ENCODE measurements at regions not wholly inside any gene's neighbourhood (a gene's known extent, or its start where the extent isn't known, plus 50 kb on each side); places are given as distances from the start of the nearest gene placed in this dataset.

DNA sequence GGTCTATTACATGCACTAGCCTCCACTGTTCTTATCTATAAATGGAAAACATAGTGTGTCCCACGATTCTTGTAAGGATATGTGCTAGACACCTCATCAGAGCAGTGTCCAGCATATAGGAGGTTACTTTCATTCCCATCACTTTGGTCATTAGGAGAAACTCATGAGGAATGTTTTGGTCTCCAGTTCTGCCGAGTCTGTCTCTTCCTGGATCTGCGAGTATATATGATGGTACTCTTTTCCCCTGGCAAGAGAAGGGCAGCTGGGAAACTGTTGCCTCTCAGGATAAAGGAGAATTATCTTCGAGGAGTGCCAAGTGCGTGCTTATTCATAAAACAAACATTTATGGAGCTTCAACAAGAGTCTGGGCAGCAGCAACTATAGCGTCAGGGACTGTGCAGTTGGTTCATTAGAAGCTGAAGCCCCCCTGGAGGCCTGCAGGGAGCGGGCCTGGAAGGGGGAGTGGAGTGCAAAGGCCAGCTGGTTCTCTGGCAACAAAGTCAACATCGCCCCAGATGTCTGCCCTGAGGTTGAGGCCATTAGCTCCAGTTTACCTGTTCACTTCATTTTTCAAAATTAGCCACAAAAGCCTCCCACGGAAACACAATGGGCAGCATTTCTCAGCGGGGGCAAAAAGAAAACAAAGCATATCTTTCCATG, 811.9 kb downstream of the MAFB start:
- Histone ChIP-seq H3K79me2 (ENCODE audit: control insufficient read depth, insufficient read depth, low read length, unreplicated experiment) (no peaks in the 10 kb centered on the region), H3K4me3 (ENCODE audit: low read depth, low read length) (no peak overlapping the region), H3K4me1 (ENCODE audit: control insufficient read depth, insufficient read depth, low read length, unreplicated experiment) (no peaks in the 10 kb centered on the region), H3K36me3 (ENCODE audit: insufficient read depth, low read length) (no peaks in the 10 kb centered on the region), H3K27ac (ENCODE audit: low read depth, low read length) (no peak overlapping the region), H3K27me3 (ENCODE audit: insufficient read depth, low read length) (peaks cover 7% of the 10 kb centered on the region; the same call in 1 of the 2 replicates), H2AFZ (ENCODE audit: low read length, unreplicated experiment) (no peak overlapping the region)

DNA sequence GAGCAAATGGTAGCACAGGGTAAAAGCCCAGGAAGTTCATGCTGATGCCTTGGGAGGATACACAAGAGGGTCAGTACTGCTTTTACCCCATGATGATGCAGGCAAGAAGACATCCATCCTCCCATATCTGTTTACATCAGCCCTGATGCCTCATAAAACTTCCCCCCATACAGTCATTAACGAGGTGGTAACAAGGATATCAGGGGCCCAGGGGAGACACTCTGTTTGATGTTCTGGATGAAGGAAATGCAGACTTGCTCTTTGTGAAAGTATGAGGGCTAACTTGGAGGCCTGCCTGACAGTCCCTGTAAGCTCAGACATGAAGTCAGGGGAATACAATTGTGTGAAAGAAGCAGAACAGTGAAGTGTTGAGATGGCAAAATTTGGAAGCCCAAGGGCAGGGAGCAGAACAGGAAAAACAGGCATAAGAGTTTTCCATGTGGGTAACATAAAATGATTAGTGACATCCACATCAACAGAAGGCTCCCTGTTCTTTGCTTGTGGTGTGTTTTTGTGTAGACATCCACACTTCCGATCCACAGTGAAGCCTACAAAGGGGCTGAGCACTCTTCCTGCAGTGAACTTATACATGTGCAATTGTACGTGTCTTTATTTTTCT, 813.4 kb downstream of the MAFB start:
- H3K36me3 ChIP-seq (ENCODE audit: insufficient read depth, low read length) = no peaks in the 10 kb centered on the region
- H3K4me1 ChIP-seq (ENCODE audit: control insufficient read depth, insufficient read depth, low read length, unreplicated experiment) = no peaks in the 10 kb centered on the region
- H2AFZ ChIP-seq (ENCODE audit: low read length, unreplicated experiment) = no peak overlapping the region
- H3K4me3 ChIP-seq (ENCODE audit: low read depth, low read length) = no peak overlapping the region
- no peaks in the 10 kb centered on the region for H3K79me2 ChIP-seq (ENCODE audit: control insufficient read depth, insufficient read depth, low read length, unreplicated experiment)
- H3K27ac ChIP-seq (ENCODE audit: low read depth, low read length) = no peak overlapping the region
- peaks cover 7% of the 10 kb centered on the region; the same call in 1 of the 2 replicates for H3K27me3 ChIP-seq (ENCODE audit: insufficient read depth, low read length)

DNA sequence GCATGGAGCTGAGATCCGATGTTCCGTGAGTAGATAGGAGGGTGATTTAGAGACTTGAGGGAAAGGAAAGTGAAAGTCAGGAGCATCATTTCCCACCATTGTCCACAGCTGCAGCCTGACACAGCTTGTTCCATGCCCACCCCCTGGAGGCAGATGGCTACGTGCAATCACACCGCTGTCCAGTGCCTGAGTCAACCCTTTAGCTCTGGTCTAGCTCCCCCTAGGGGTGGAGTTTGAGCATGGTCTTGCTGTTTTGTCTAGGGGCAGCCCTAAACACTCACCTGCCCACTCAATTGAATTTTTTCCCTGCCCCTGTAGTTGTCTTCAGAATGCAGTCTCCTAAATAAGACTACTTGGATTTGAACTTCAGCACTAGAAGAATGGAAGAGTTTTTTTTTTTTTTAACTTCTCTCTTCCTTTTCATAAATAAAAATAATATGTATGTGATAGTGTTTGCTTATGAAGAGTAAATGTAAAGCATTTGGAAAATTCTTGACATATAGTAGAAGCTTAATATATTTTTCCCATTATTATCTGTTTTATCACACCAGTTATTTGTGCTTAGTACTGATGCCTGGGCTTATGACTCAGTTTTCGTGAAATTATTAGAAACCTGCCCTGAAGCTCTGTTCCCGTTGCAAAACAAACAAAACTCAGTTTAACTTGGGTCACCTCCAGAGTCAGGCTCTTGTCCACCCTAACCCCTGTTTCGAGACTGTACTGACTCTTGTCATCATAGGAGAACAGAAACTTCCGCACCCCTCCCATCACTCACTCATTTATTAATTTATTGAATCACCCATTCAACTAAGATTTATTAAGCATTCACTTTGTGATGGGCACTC, 814.8 kb downstream of the MAFB start:
- no peaks in the 10 kb centered on the region for H3K79me2 ChIP-seq (ENCODE audit: control insufficient read depth, insufficient read depth, low read length, unreplicated experiment)
- no peaks in the 10 kb centered on the region for H3K36me3 ChIP-seq (ENCODE audit: insufficient read depth, low read length)
- peaks cover 7% of the 10 kb centered on the region; the same call in 1 of the 2 replicates for H3K27me3 ChIP-seq (ENCODE audit: insufficient read depth, low read length)
- no peak overlapping the region for H3K27ac ChIP-seq (ENCODE audit: low read depth, low read length)
- no peak overlapping the region for H3K4me3 ChIP-seq (ENCODE audit: low read depth, low read length)
- no peaks in the 10 kb centered on the region for H3K4me1 ChIP-seq (ENCODE audit: control insufficient read depth, insufficient read depth, low read length, unreplicated experiment)
- H2AFZ ChIP-seq (ENCODE audit: low read length, unreplicated experiment) = peak overlapping the region; percentile 44

DNA sequence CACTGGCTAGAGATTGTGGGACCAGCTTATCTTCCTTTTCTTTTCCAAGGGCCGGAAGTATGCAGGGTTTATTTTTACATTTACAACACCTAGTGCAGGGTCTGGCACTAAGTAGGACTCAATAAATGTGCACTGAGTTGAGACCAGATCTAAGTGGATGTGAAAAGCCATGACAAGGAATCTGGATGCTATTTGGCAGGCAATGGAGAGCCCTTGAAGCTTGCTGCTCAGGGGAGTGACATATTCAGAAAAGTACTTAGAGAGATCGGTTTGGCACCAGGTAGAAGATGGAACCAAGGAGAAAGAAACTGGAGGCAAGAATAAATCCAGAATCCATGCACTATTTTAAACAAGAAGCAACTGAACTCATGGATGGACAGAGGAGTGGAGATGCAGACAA, 815.8 kb downstream of the MAFB start:
- H3K4me3 ChIP-seq (ENCODE audit: low read depth, low read length) = no peak overlapping the region
- no peaks in the 10 kb centered on the region for H3K36me3 ChIP-seq (ENCODE audit: insufficient read depth, low read length)
- H2AFZ ChIP-seq (ENCODE audit: low read length, unreplicated experiment) = peak overlapping the region; percentile 44
- H3K79me2 ChIP-seq (ENCODE audit: control insufficient read depth, insufficient read depth, low read length, unreplicated experiment) = no peaks in the 10 kb centered on the region
- H3K27me3 ChIP-seq (ENCODE audit: insufficient read depth, low read length) = peaks cover 7% of the 10 kb centered on the region; the same call in 1 of the 2 replicates
- no peaks in the 10 kb centered on the region for H3K4me1 ChIP-seq (ENCODE audit: control insufficient read depth, insufficient read depth, low read length, unreplicated experiment)
- H3K27ac ChIP-seq (ENCODE audit: low read depth, low read length) = no peak overlapping the region

DNA sequence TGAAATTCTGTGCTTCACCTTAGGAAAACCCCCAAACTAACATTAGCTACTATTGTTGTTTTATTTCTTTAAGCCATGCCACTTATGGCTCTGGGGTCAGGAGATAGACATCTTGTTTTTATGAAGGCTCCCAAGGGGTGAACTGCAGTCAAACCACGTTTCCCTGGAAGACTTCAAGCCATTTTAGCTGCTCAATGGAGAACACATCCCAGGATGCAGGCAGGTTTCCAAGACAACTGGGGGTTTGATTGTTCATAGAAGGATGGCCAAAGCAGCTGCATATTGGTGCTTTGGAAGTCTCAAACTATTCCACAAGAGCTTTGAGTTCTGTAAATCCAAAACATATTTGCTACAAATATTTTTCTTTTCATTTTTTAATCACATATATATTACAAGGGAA, 818.0 kb downstream of the MAFB start:
- Histone ChIP-seq H3K27me3 (ENCODE audit: insufficient read depth, low read length) (0 out of 2 replicates have a peak, but pooled peaks cover 4% of the 10 kb centered on the region), H3K79me2 (ENCODE audit: control insufficient read depth, insufficient read depth, low read length, unreplicated experiment) (no peaks in the 10 kb centered on the region), H3K4me1 (ENCODE audit: control insufficient read depth, insufficient read depth, low read length, unreplicated experiment) (no peaks in the 10 kb centered on the region), H3K36me3 (ENCODE audit: insufficient read depth, low read length) (no peaks in the 10 kb centered on the region), H3K27ac (ENCODE audit: low read depth, low read length) (no peak overlapping the region), H3K4me3 (ENCODE audit: low read depth, low read length) (no peak overlapping the region), H2AFZ (ENCODE audit: low read length, unreplicated experiment) (no peak overlapping the region)

DNA sequence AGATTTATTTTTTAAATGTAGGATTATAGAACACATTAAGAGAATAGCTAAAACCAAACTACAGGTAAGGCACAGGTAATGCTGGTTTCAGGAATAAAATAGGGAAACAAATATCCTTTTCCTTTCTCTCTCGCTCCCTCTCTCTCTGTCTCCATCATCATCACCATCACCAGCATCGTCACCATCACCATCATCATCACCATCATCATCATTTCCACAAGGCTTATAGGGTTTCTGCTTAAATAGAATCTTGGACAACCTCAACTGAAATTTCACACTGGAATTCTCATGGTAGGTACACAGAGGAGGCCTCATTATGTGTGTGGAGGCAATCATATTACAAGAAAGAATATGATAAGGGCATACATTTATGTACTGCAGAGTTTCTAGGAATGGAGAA, 823.6 kb downstream of the MAFB start:
- H3K36me3 ChIP-seq (ENCODE audit: insufficient read depth, low read length) = no peaks in the 10 kb centered on the region

DNA sequence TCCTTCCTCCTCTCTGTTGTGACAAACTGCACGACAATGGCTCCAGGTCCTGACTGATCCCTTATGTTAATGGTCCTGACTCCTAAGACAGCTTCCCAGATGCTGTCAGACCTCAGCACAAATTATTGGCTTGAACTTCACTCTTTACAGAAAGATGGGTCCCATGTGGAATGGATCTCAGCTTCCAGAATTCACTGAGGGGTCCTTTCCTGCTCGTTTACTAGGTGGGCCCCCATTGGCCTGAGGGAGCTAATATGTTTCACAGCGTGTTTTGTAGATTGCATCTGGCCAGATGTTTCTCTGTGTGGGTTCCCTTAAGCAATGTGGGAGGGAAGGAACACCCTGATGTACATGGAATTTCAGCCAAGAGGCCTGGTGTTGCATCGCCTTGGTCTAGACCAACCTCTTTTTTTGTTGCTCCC, 826.6 kb downstream of the MAFB start:
- H3K4me1 ChIP-seq (ENCODE audit: control insufficient read depth, insufficient read depth, low read length, unreplicated experiment) = no peaks in the 10 kb centered on the region
- H3K27me3 ChIP-seq (ENCODE audit: insufficient read depth, low read length) = no peaks in the 10 kb centered on the region
- no peak overlapping the region for H2AFZ ChIP-seq (ENCODE audit: low read length, unreplicated experiment)
- H3K36me3 ChIP-seq (ENCODE audit: insufficient read depth, low read length) = no peaks in the 10 kb centered on the region
- H3K4me3 ChIP-seq (ENCODE audit: low read depth, low read length) = no peak overlapping the region
- H3K27ac ChIP-seq (ENCODE audit: low read depth, low read length) = no peak overlapping the region
- H3K79me2 ChIP-seq (ENCODE audit: control insufficient read depth, insufficient read depth, low read length, unreplicated experiment) = no peaks in the 10 kb centered on the region

More for the DNA sequence above, 823.6 kb downstream of the MAFB start:
- Histone ChIP-seq H2AFZ (ENCODE audit: low read length, unreplicated experiment) (no peak overlapping the region), H3K27me3 (ENCODE audit: insufficient read depth, low read length) (no peaks in the 10 kb centered on the region), H3K27ac (ENCODE audit: low read depth, low read length) (no peak overlapping the region), H3K4me1 (ENCODE audit: control insufficient read depth, insufficient read depth, low read length, unreplicated experiment) (no peaks in the 10 kb centered on the region), H3K79me2 (ENCODE audit: control insufficient read depth, insufficient read depth, low read length, unreplicated experiment) (no peaks in the 10 kb centered on the region), H3K4me3 (ENCODE audit: low read depth, low read length) (no peak overlapping the region)

DNA sequence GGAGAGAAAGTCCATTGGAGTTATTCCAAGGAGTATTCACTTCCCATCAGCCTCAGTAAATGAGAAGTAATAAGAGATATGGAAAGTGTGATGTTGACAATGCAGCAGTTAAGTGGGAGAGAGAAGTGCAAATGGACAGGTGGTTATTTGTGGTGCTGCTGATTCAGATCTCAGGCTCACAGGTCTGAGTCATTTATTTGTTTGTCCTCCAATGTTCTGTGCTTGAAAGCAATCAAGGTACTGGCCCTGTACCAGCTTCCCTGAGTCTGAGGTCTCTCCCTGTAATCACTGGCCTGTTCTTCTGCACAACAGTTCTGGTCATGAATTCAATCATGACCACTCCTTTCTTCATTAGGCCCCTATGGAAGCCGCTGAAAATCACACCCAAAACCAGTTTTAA, 827.7 kb downstream of the MAFB start:
- no peak overlapping the region for H3K27ac ChIP-seq (ENCODE audit: low read depth, low read length)
- H3K36me3 ChIP-seq (ENCODE audit: insufficient read depth, low read length) = no peaks in the 10 kb centered on the region
- no peaks in the 10 kb centered on the region for H3K79me2 ChIP-seq (ENCODE audit: control insufficient read depth, insufficient read depth, low read length, unreplicated experiment)
- H3K4me3 ChIP-seq (ENCODE audit: low read depth, low read length) = no peak overlapping the region
- peaks cover 3% of the 10 kb centered on the region for H3K4me1 ChIP-seq (ENCODE audit: control insufficient read depth, insufficient read depth, low read length, unreplicated experiment)
- no peaks in the 10 kb centered on the region for H3K27me3 ChIP-seq (ENCODE audit: insufficient read depth, low read length)
- no peak overlapping the region for H2AFZ ChIP-seq (ENCODE audit: low read length, unreplicated experiment)

DNA sequence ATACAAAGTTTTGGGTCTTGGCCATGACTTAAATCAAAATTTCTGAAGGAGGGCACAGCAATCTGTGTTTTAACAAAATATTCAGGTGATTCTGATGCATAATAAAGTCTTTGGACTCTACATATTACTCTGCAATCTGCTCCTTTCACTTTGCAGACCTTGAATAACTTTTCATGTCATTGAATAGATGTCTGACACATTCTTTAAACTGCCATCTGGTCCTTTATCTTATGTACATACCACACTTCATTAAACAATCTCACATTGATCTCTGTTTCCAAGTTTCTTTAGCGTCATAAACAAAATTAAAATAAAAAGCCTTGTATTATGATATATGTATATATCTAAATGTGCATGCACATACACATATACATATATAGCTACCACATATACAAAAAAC, 831.2 kb downstream of the MAFB start:
- Histone ChIP-seq H3K79me2 (ENCODE audit: control insufficient read depth, insufficient read depth, low read length, unreplicated experiment) (no peaks in the 10 kb centered on the region), H3K4me3 (ENCODE audit: low read depth, low read length) (no peak overlapping the region), H3K27me3 (ENCODE audit: insufficient read depth, low read length) (no peaks in the 10 kb centered on the region), H3K4me1 (ENCODE audit: control insufficient read depth, insufficient read depth, low read length, unreplicated experiment) (peaks cover 31% of the 10 kb centered on the region), H3K27ac (ENCODE audit: low read depth, low read length) (no peak overlapping the region), H3K36me3 (ENCODE audit: insufficient read depth, low read length) (no peaks in the 10 kb centered on the region), H2AFZ (ENCODE audit: low read length, unreplicated experiment) (no peak overlapping the region)

DNA sequence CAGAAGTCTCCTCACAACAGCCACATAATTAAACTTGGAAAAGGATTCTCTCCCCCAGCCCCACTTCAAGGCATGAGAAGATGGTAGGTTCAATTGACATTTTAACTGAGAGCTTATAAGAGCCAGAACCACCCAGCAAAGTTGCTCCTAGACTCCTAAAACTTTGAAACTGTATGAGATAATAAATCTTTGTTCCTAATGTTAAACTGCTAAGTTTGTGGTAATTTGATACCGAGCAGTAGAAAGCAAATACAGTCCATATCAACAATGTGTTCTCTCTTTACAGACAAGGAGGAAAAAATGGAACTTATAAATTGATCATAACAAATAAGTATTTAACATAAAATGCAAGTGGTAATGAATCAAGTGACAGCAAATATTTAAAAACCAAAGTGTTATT, 831.8 kb downstream of the MAFB start:
- no peak overlapping the region for H3K27ac ChIP-seq (ENCODE audit: low read depth, low read length)
- H2AFZ ChIP-seq (ENCODE audit: low read length, unreplicated experiment) = no peak overlapping the region
- H3K4me1 ChIP-seq (ENCODE audit: control insufficient read depth, insufficient read depth, low read length, unreplicated experiment) = peaks cover 35% of the 10 kb centered on the region
- H3K79me2 ChIP-seq (ENCODE audit: control insufficient read depth, insufficient read depth, low read length, unreplicated experiment) = no peaks in the 10 kb centered on the region
- no peaks in the 10 kb centered on the region for H3K36me3 ChIP-seq (ENCODE audit: insufficient read depth, low read length)
- H3K4me3 ChIP-seq (ENCODE audit: low read depth, low read length) = no peak overlapping the region
- H3K27me3 ChIP-seq (ENCODE audit: insufficient read depth, low read length) = no peaks in the 10 kb centered on the region
